Naive B cell (primary cell): ENCODE measurements at regions not wholly inside any gene's neighbourhood (a gene's known extent, or its start where the extent isn't known, plus 50 kb on each side); places are given as distances from the start of the nearest gene placed in this dataset.

Experiments used
- ATAC-seq, 2 donors: fragments of 150-1000 bp; cut with Tn5 transposase; 2 replicates each; pipeline ENCODE4 v1.10.0; 2021; ENCODE audit warnings: low read depth in 2 of 2, mild to moderate bottlenecking in 2 of 2, moderate library complexity in 2 of 2
- DNase-seq: peaks from one replicate; pipeline ENCODE4 v3.0.0; 2022
- H3K27ac Mint-ChIP-seq, 6 donors: one replicate each; pipeline ENCODE4 v1.8.0; 2020 to 2022; ENCODE audit warnings: mild to moderate bottlenecking in 6 of 6, mixed read lengths in 6 of 6, moderate library complexity in 5 of 6, inconsistent platforms in 2 of 6
- H3K27me3 Mint-ChIP-seq, 3 donors: one replicate each; pipeline ENCODE4 v1.8.0; 2021 to 2022; ENCODE audit warnings: mixed read lengths in 3 of 3, mild to moderate bottlenecking in 1 of 3
- H3K36me3 Mint-ChIP-seq, 2 donors: one replicate each; pipeline ENCODE4 v1.8.0; 2020 to 2022; ENCODE audit warnings: mixed read lengths in 2 of 2, inconsistent platforms in 1 of 2, mild to moderate bottlenecking in 1 of 2
- H3K4me1 Mint-ChIP-seq, 3 donors: one replicate each; pipeline ENCODE4 v1.8.0; 2020 to 2022; ENCODE audit warnings: mixed read lengths in 3 of 3, inconsistent platforms in 1 of 3, mild to moderate bottlenecking in 1 of 3, moderate library complexity in 1 of 3
- H3K4me3 Mint-ChIP-seq, 8 donors: one replicate each; pipeline ENCODE4 v1.8.0; 2020 to 2022; ENCODE audit warnings: mild to moderate bottlenecking in 8 of 8, mixed read lengths in 8 of 8, moderate library complexity in 8 of 8, inconsistent platforms in 2 of 8
- H3K9me3 Mint-ChIP-seq, 7 donors: one replicate each; pipeline ENCODE4 v1.8.0; 2020 to 2022; ENCODE audit warnings: mixed read lengths in 7 of 7, mild to moderate bottlenecking in 5 of 7, inconsistent platforms in 2 of 7, moderate library complexity in 1 of 7

- no peak overlapping the region for H3K4me3 Mint-ChIP-seq
- no peaks in the 10 kb centered on the region for H3K27me3 Mint-ChIP-seq
- peaks cover 16 to 28% (median 21%) of the 10 kb centered on the region in 3 donors for H3K4me1 Mint-ChIP-seq
- peaks cover 0 to 8% (median 7%) of the 10 kb centered on the region in 7 donors for H3K9me3 Mint-ChIP-seq
- DNase-seq (no peak), ATAC-seq (no peak)
- H3K36me3 Mint-ChIP-seq: no peaks in the 10 kb centered on the region
- peak overlapping the region in 1 of 6 donors; percentile 52 for H3K27ac Mint-ChIP-seq
These were observed 106.3 kb upstream of the KHDRBS2 start for GRCh38 chr6:62392291-62392690.

- no peak for ATAC-seq
- Mint-ChIP-seq H3K9me3 (peaks cover 0 to 8% (median 6%) of the 10 kb centered on the region in 7 donors), H3K27ac (no peak overlapping the region), H3K4me1 (peaks cover 16 to 28% (median 21%) of the 10 kb centered on the region in 3 donors), H3K4me3 (no peak overlapping the region), H3K36me3 (no peaks in the 10 kb centered on the region), H3K27me3 (no peaks in the 10 kb centered on the region)
- DNase-seq: no peak
These were observed 105.3 kb upstream of the KHDRBS2 start for GRCh38 chr6:62391358-62391757.

- Mint-ChIP-seq H3K36me3 (no peaks in the 10 kb centered on the region), H3K4me3 (no peak overlapping the region), H3K27me3 (no peaks in the 10 kb centered on the region), H3K4me1 (peaks cover 16 to 26% (median 21%) of the 10 kb centered on the region in 3 donors), H3K9me3 (peaks cover 0 to 7% (median 5%) of the 10 kb centered on the region in 7 donors), H3K27ac (peak overlapping the region in 1 of 6 donors; percentile 19)
- DNase-seq: no peak
- no peak for ATAC-seq
These were observed 104.4 kb upstream of the KHDRBS2 start for GRCh38 chr6:62390401-62390800.

GRCh38 chr6:62371453-62372210 lies 85.6 kb upstream of the KHDRBS2 start:
- Mint-ChIP-seq H3K27me3 (no peaks in the 10 kb centered on the region), H3K36me3 (no peaks in the 10 kb centered on the region), H3K27ac (peak overlapping the region in 3 of 6 donors; percentile 2 to 29 (median 8)), H3K9me3 (peaks cover 0 to 12% (median 8%) of the 10 kb centered on the region in 7 donors), H3K4me1 (peaks cover 22 to 33% (median 26%) of the 10 kb centered on the region in 3 donors), H3K4me3 (peak overlapping the region in 3 of 8 donors; percentile 3 to 22 (median 6))
- DNase-seq: peak; percentile 20
- peak; percentile 54 to 69 for ATAC-seq

GRCh38 chr6:62367601-62368000 lies 81.6 kb upstream of the KHDRBS2 start:
- DNase-seq: peak; percentile 66
- Mint-ChIP-seq H3K36me3 (no peaks in the 10 kb centered on the region), H3K4me3 (peak overlapping the region; percentile 10 to 92 (median 88)), H3K27me3 (no peaks in the 10 kb centered on the region), H3K27ac (peak overlapping the region in 5 of 6 donors; percentile 89 to 96 (median 93)), H3K9me3 (peaks cover 0 to 12% (median 6%) of the 10 kb centered on the region in 7 donors), H3K4me1 (peaks cover 22 to 33% (median 25%) of the 10 kb centered on the region in 3 donors)
- peak; percentile 96 to 99 for ATAC-seq

- ATAC-seq (no peak), DNase-seq (no peak)
- Mint-ChIP-seq H3K9me3 (peaks cover 0 to 8% (median 4%) of the 10 kb centered on the region in 7 donors), H3K36me3 (no peaks in the 10 kb centered on the region), H3K4me3 (no peak overlapping the region), H3K27ac (no peak overlapping the region), H3K27me3 (no peaks in the 10 kb centered on the region), H3K4me1 (peaks cover 15 to 25% (median 20%) of the 10 kb centered on the region in 3 donors)
These were observed 76.1 kb upstream of the KHDRBS2 start for GRCh38 chr6:62362097-62362496.

- peaks cover 0 to 5% (median 0%) of the 10 kb centered on the region in 3 donors for H3K27me3 Mint-ChIP-seq
- DNase-seq (no peak), ATAC-seq (no peak)
- peak overlapping the region in 1 of 8 donors; percentile 34 for H3K4me3 Mint-ChIP-seq
- peaks cover 12 to 18% (median 13%) of the 10 kb centered on the region in 3 donors for H3K4me1 Mint-ChIP-seq
- no peaks in the 10 kb centered on the region for H3K36me3 Mint-ChIP-seq
- peaks cover 0 to 2% (median 0%) of the 10 kb centered on the region in 7 donors for H3K9me3 Mint-ChIP-seq
- H3K27ac Mint-ChIP-seq: peak overlapping the region in 1 of 6 donors; percentile 2
These were observed 71.8 kb upstream of the KHDRBS2 start for GRCh38 chr6:62357835-62358234.

GRCh38 chr6:62354261-62354660 lies 68.2 kb upstream of the KHDRBS2 start:
- Mint-ChIP-seq H3K27me3 (peaks cover 0 to 5% (median 0%) of the 10 kb centered on the region in 3 donors), H3K9me3 (peaks cover 0 to 2% (median 0%) of the 10 kb centered on the region in 7 donors), H3K27ac (peak overlapping the region in 1 of 6 donors; percentile 20), H3K36me3 (no peaks in the 10 kb centered on the region), H3K4me1 (peaks cover 8 to 12% (median 11%) of the 10 kb centered on the region in 3 donors), H3K4me3 (no peak overlapping the region)
- DNase-seq (no peak), ATAC-seq (no peak)

- H3K27me3 Mint-ChIP-seq: no peaks in the 10 kb centered on the region
These were observed 60.1 kb upstream of the KHDRBS2 start for GRCh38 chr6:62345962-62346689.

GRCh38 chr6:62345446-62345845 lies 59.4 kb upstream of the KHDRBS2 start:
- H3K9me3 Mint-ChIP-seq: peaks cover 0 to 5% (median 2%) of the 10 kb centered on the region in 7 donors
- H3K27me3 Mint-ChIP-seq: no peaks in the 10 kb centered on the region
- no peaks in the 10 kb centered on the region for H3K36me3 Mint-ChIP-seq
- no peak overlapping the region for H3K4me3 Mint-ChIP-seq
- H3K4me1 Mint-ChIP-seq: peaks cover 5 to 43% (median 41%) of the 10 kb centered on the region in 3 donors
- peak overlapping the region in 1 of 6 donors; percentile 9 for H3K27ac Mint-ChIP-seq
- ATAC-seq: no peak
- DNase-seq: no peak

More at GRCh38 chr6:62345962-62346689, 60.1 kb upstream of the KHDRBS2 start:
- Mint-ChIP-seq H3K4me3 (peak overlapping the region in 1 of 8 donors; percentile 56), H3K27ac (peak overlapping the region in 1 of 6 donors; percentile 19), H3K36me3 (no peaks in the 10 kb centered on the region), H3K9me3 (peaks cover 0 to 5% (median 2%) of the 10 kb centered on the region in 7 donors), H3K4me1 (peaks cover 5 to 43% (median 41%) of the 10 kb centered on the region in 3 donors)
- peak in 1 of 2 donors; percentile 16 for ATAC-seq
- no peak for DNase-seq

- no peaks in the 10 kb centered on the region for H3K36me3 Mint-ChIP-seq
- peaks cover 0 to 5% (median 2%) of the 10 kb centered on the region in 7 donors for H3K9me3 Mint-ChIP-seq
- H3K27me3 Mint-ChIP-seq: no peaks in the 10 kb centered on the region
- H3K4me3 Mint-ChIP-seq: peak overlapping the region in 1 of 8 donors; percentile 29
- H3K27ac Mint-ChIP-seq: peak overlapping the region in 1 of 6 donors; percentile 17
- H3K4me1 Mint-ChIP-seq: peaks cover 5 to 41% (median 40%) of the 10 kb centered on the region in 3 donors
- no peak for DNase-seq
- no peak for ATAC-seq
These were observed 58.8 kb upstream of the KHDRBS2 start for GRCh38 chr6:62344850-62345249.

- DNase-seq (no peak), ATAC-seq (no peak)
- Mint-ChIP-seq H3K27me3 (peaks cover 4 to 11% (median 5%) of the 10 kb centered on the region in 3 donors), H3K27ac (no peak overlapping the region), H3K9me3 (peaks cover 0 to 4% (median 0%) of the 10 kb centered on the region in 7 donors), H3K4me3 (no peak overlapping the region), H3K4me1 (no peaks in the 10 kb centered on the region), H3K36me3 (peaks cover 0 to 11% of the 10 kb centered on the region in 2 donors)
These were observed 52.5 kb upstream of the KHDRBS2 start for GRCh38 chr6:62338477-62338876.
